ENCODE measurements at regions not wholly inside any gene's neighbourhood (a gene's known extent, or its start where the extent isn't known, plus 50 kb on each side); places are given as distances from the start of the nearest gene placed in this dataset.

DNA sequence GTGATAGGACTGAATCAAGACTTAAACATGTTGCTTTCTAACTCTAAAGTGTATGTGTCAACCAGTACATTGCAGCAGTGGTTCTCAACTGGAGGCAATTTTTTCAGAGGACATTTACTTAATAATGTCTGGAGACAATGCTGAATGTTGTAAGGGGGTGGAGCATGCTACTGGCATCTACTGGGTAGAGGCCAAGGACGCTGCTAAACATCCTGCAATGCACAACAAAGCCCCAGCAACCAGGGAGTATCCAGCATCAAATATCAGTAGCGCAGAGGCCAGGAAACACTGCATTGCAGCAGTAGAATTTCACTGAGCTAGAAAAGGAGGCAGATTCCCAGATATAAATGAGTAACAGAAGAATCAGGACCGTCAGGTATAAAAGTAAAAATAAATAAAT is 79.8 kb upstream of the GRM7 start:
- DNase-seq (no peak), ATAC-seq (no peak)
- H3K4me3 Mint-ChIP-seq, result no peak overlapping the region
- no peaks in the 10 kb centered on the region for H3K27me3 Mint-ChIP-seq
- no peaks in the 10 kb centered on the region for H3K4me1 Mint-ChIP-seq
- H3K9me3 Mint-ChIP-seq (ENCODE audit: low read depth), result peaks cover 9% of the 10 kb centered on the region
- no peaks in the 10 kb centered on the region for H3K36me3 Mint-ChIP-seq
- CTCF ChIA-PET, result no interaction called here
- no peak overlapping the region for H3K27ac Mint-ChIP-seq

DNA sequence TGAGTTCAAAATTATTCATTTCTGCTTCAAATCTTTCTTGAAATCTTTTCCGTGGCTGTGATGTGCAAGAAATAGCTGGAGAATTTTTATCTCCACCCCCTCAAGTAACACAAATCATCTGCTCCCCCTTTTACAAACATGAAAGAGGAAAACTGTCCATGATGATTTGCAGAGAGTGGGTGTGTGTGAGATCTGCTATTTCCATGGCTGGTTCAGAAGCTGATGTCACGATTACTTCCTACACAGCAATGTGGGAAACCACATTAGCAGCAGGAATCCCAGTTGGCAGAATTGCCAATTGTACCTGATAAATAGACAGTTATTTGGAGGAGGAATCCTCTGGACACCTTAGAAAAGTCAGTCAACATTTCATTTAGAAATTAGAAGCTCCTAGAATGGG is 75.2 kb upstream of the GRM7 start:
- no peak for DNase-seq
- no peaks in the 10 kb centered on the region for H3K4me1 Mint-ChIP-seq
- no peaks in the 10 kb centered on the region for H3K27me3 Mint-ChIP-seq
- H3K36me3 Mint-ChIP-seq, result no peaks in the 10 kb centered on the region
- no peak for ATAC-seq
- H3K27ac Mint-ChIP-seq, result no peak overlapping the region
- no peak overlapping the region for H3K4me3 Mint-ChIP-seq
- CTCF ChIA-PET, result no interaction called here
- H3K9me3 Mint-ChIP-seq (ENCODE audit: low read depth), result peaks cover 2% of the 10 kb centered on the region

DNA sequence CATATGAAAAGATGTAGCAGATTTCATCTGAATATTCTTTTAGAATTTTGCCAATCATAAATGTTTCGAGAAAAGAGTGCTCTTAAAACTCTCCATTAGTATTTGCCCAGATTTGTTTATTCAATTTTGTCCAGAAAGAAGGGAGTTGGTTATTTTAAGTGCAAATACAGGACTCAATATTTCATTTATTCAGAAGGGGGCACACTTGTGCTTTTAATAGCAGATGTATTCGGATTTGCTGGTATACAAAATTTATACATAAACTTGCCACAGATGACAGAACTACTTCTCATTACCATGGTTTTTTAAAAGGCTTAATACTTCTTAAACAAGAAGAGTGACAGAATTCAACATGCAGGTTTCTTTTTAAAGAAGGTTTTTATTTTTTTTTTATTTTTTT is 69.8 kb upstream of the GRM7 start:
- CTCF ChIA-PET, result no interaction called here
- Mint-ChIP-seq H3K27ac (no peak overlapping the region), H3K4me1 (no peaks in the 10 kb centered on the region), H3K27me3 (no peaks in the 10 kb centered on the region), H3K9me3 (ENCODE audit: low read depth) (peaks cover 2% of the 10 kb centered on the region), H3K36me3 (no peaks in the 10 kb centered on the region), H3K4me3 (no peak overlapping the region)
- no peak for DNase-seq
- ATAC-seq, result no peak

DNA sequence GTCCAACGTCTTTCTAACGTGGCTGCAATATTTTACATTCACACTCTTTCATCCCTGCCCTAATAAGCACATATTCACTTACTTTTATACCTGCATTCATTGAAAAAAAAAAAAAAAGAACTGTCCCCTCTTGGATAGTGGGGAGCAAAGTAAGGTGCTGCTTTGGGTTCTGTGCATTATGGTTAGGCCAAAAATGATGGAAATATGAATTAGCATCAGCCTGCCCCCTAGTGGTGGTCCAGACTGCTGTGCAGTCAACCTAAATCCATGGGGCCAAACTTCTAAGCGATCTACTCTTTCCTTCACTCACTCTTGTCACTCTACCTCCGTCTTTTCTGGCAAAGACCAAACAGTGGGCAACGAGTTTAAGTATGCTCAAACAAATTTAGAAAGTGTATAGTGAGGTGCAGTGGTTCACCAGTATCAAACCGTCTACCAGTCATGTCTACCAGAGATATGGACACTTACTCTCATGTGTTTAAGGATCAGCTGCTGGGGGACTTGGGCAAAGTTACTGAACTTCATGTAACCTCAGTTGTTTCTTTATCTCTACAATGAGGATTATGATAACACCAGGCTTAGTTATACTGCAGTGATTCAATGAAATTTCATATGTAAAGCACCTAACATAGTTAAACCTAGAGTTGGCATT is 61.5 kb upstream of the GRM7 start:
- Mint-ChIP-seq H3K4me1 (no peaks in the 10 kb centered on the region), H3K27me3 (no peaks in the 10 kb centered on the region), H3K36me3 (no peaks in the 10 kb centered on the region), H3K27ac (no peak overlapping the region), H3K9me3 (ENCODE audit: low read depth) (no peaks in the 10 kb centered on the region), H3K4me3 (no peak overlapping the region)
- DNase-seq (peak; percentile 41), ATAC-seq (no peak)
- CTCF ChIA-PET, result no interaction called here

DNA sequence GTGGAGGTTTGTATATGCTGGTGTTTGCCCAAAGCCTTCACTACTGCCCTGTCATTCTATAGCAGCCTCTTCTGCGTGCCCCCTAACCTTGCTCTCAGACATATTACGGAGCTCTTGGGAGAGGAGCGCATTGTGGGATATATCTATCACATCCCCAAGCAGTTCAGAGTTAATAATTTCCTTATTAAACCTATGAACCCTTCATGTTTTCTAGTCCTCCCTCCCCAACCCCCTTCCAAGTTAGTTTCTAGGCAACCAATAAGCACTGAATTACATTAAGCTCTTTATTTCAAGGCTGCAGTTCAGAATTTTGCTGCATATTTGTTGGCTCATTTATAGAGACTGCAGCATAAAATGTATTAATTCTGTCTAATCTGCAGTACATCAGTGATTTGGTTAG is 57.3 kb upstream of the GRM7 start:
- no peaks in the 10 kb centered on the region for H3K27me3 Mint-ChIP-seq
- no peaks in the 10 kb centered on the region for H3K4me1 Mint-ChIP-seq
- no peaks in the 10 kb centered on the region for H3K36me3 Mint-ChIP-seq
- DNase-seq, result no peak
- H3K27ac Mint-ChIP-seq, result no peak overlapping the region
- H3K9me3 Mint-ChIP-seq (ENCODE audit: low read depth), result no peaks in the 10 kb centered on the region
- CTCF ChIA-PET, result no interaction called here
- ATAC-seq, result no peak
- no peak overlapping the region for H3K4me3 Mint-ChIP-seq

DNA sequence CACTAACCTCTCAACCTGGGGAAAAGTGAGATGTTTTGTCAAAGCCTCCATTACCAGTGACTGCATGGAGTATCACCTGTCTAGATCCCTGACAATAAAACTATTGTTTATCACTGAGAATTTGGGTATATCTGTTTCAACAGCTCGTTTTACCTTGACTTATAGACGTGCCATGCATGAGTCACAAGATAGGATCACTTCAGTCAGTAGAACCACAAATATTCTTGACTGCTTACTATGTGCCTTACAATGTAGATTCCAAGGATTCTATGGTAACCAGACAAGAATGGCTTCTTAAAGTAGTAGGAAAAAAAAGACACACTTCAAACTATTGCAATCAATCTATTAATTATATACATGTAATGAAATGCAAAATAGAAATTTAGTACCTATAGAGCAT is 55.7 kb upstream of the GRM7 start:
- Mint-ChIP-seq H3K4me1 (no peaks in the 10 kb centered on the region), H3K36me3 (no peaks in the 10 kb centered on the region), H3K27ac (no peak overlapping the region), H3K27me3 (no peaks in the 10 kb centered on the region), H3K4me3 (no peak overlapping the region), H3K9me3 (ENCODE audit: low read depth) (no peaks in the 10 kb centered on the region)
- CTCF ChIA-PET, result no interaction called here
- ATAC-seq (no peak), DNase-seq (no peak)

DNA sequence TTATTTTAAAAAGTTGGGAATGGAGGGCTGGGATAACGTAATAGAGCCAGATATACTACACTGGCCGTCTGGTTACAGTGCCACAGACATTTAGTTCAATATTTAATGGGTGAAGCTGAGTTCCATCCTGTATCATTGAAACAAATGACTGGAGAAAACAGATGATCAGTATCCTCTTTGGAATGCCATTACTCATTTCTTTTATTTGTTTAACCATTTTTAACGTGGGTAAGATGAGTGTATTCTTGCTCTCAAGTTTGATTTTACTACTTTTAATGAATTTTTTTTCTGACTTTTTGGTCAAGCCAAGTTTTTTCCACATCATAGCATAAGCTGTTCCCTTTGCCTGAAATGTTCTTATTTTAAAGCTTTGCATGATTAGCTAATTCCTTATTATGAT is 53.9 kb upstream of the GRM7 start:
- Mint-ChIP-seq H3K9me3 (ENCODE audit: low read depth) (no peaks in the 10 kb centered on the region), H3K4me3 (no peak overlapping the region), H3K4me1 (no peaks in the 10 kb centered on the region), H3K36me3 (no peaks in the 10 kb centered on the region), H3K27me3 (no peaks in the 10 kb centered on the region), H3K27ac (no peak overlapping the region)
- CTCF ChIA-PET, result no interaction called here
- no peak for ATAC-seq
- DNase-seq, result no peak

DNA sequence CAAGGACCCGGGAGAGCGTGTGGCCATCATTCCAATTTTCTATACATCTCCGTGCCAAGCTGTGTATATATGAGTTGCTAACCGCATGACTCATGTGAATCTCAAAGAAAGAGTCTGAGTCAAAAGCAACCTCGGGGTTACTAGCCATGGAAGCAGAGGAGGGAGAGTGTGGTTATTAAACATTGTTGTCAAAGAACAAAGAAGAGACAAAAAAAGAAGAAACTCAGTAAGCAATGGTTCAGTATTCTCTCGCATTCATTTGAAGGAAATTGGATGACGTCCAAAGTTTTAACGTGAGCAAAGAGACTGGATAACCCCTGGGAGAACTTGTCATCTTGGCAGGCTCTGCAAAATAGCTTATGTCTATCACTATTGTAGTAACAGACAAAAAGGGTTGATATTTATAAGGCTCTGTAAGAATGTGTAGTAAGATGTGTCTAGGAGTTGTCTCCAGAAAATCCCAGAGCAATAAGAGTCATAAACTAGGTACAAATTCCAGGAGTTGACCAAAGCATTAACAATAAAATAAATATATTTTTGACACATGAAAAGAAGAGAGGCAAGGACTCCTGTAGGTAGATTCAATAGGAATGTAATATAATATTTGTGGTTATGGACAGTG is 52.8 kb upstream of the GRM7 start:
- DNase-seq (no peak), ATAC-seq (no peak)
- CTCF ChIA-PET, result no interaction called here
- Mint-ChIP-seq H3K36me3 (no peaks in the 10 kb centered on the region), H3K27ac (no peak overlapping the region), H3K4me3 (no peak overlapping the region), H3K9me3 (ENCODE audit: low read depth) (peaks cover 2% of the 10 kb centered on the region), H3K27me3 (no peaks in the 10 kb centered on the region), H3K4me1 (no peaks in the 10 kb centered on the region)

DNA sequence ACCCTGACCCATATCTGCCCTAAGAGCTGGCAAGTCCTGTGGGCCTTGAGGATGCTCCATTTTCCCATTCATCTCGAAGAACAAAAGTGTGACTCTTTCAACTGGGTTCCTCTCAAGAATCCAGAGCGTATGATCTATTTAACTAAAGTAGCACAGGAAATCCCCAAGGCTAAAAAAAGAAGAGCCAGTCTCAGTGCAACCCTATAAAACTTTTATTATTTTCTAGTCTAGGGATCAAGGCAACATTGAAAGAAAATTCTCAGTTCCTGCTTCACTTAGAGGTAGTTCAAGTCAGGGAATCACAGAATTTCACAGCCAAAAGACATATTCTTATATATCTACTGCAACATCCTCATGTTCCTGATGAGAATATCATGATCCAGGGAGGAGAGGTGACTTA is 51.6 kb upstream of the GRM7 start:
- DNase-seq, result no peak
- Mint-ChIP-seq H3K36me3 (no peaks in the 10 kb centered on the region), H3K27ac (no peak overlapping the region), H3K9me3 (ENCODE audit: low read depth) (peaks cover 2% of the 10 kb centered on the region), H3K27me3 (no peaks in the 10 kb centered on the region), H3K4me1 (no peaks in the 10 kb centered on the region), H3K4me3 (no peak overlapping the region)
- CTCF ChIA-PET, result no interaction called here
- no peak for ATAC-seq

All from activated CD8-positive, alpha-beta memory T cell treated with anti-CD3 and anti-CD28 coated beads, Interleukin-2, amount 10 ng/mL, durations not matched to agents 7 days and 5 days (primary cell).